Suprapubic skin (tissue), 4 donors: ENCODE measurements at regions not wholly inside any gene's neighbourhood (a gene's known extent, or its start where the extent isn't known, plus 50 kb on each side); places are given as distances from the start of the nearest gene placed in this dataset.

Source experiments
- CTCF ChIP-seq, 2 donors: fragments of 200-600 bp in 1 of 2; fragments of 450-650 bp in 1 of 2; sonication (generic) in 1 of 2; IDR thresholded peaks; one replicate each; pipeline ENCODE4 v1.5.1; 2016 to 2019; ENCODE audit warnings: antibody characterized with exemption in 2 of 2, mild to moderate bottlenecking in 1 of 2, moderate library complexity in 1 of 2
- EP300 ChIP-seq: sonication (generic); formaldehyde crosslinking; IDR thresholded peaks from one replicate; pipeline ENCODE4 v1.6.1; 2017; ENCODE audit warnings: antibody characterized with exemption
- POLR2A ChIP-seq, 2 donors: fragments of 450-650 bp; IDR thresholded peaks; one replicate each; pipeline ENCODE4 v1.6.1; 2017; ENCODE audit warnings: antibody characterized with exemption in 2 of 2, mild to moderate bottlenecking in 2 of 2, moderate library complexity in 2 of 2
- POLR2AphosphoS5 ChIP-seq, 3 donors: sonication (generic); formaldehyde crosslinking; IDR thresholded peaks; one replicate each; pipeline ENCODE4 v1.6.1; 2017; ENCODE audit warnings: antibody characterized with exemption in 3 of 3

- TF ChIP-seq CTCF (IDR thresholded peaks at IDR 0.05) (peak; percentile 85 to 94), EP300 (no peak), POLR2A (IDR thresholded peaks at IDR 0.05) (no peak), POLR2AphosphoS5 (IDR thresholded peaks at IDR 0.05) (no peak)
These were observed 301.1 kb downstream of the DUSP6 start for GRCh38 chr12:89051065-89051677.
